AG04449 (cell line): ENCODE measurements at regions not wholly inside any gene's neighbourhood (a gene's known extent, or its start where the extent isn't known, plus 50 kb on each side); places are given as distances from the start of the nearest gene placed in this dataset.

Experiments
- CTCF ChIA-PET: fragments of 350-600 bp; formaldehyde crosslinking; extraction: SDS; loops from one replicate; lab custom pipeline; 2021; ENCODE audit warnings: antibody characterized with exemption; lab: Yijun Ruan, JAX
- POLR2A ChIA-PET: fragments of 400-600, 350-600 bp; formaldehyde crosslinking; extraction: SDS; loops from one replicate; lab custom pipeline; 2020; ENCODE audit warnings: antibody characterized with exemption, inconsistent platforms; lab: Yijun Ruan, JAX
- DNase-seq: peaks from one replicate; pipeline ENCODE4 v3.0.0-alpha.2; 2010; ENCODE audit warnings: low read depth, low spot score
- H3K4me3 ChIP-seq: 2 replicates; pipeline ENCODE4 v1.5.1; 2011; ENCODE audit warnings: low read depth, mild to moderate bottlenecking, control low read depth, low read length
- CTCF ChIP-seq: IDR thresholded peaks from one replicate; pipeline ENCODE4 v1.5.1; 2011; ENCODE audit warnings: mild to moderate bottlenecking, moderate library complexity, low read length, control low read depth, inconsistent platforms; ENCODE audit not compliant: insufficient read depth; ENCODE audit errors: missing control alignments

- POLR2A ChIA-PET = no interaction called here
- DNase-seq = no peak
- TF ChIP-seq CTCF = no peak
- no peak overlapping the region for H3K4me3 ChIP-seq
- CTCF ChIA-PET = no interaction called here
These were observed 122.7 kb downstream of the SINHCAF start for GRCh38 chr12:31203261-31203660.

GRCh38 chr12:31205054-31205453, 120.9 kb downstream of the SINHCAF start:
- DNase-seq = peak; percentile 19
- CTCF ChIA-PET = interaction anchor here (1.4 kb wide), 1 partner anchor 33 kb away, joined by 4 read pairs; no protein-coding TSS in a partner anchor
- no peak for TF ChIP-seq CTCF
- H3K4me3 ChIP-seq = no peak overlapping the region
- POLR2A ChIA-PET = no interaction called here

GRCh38 chr12:31206038-31206670, 119.8 kb downstream of the SINHCAF start:
- CTCF ChIA-PET = interaction anchor here (1.4 kb wide), 1 partner anchor 32 kb away, joined by 4 read pairs; no protein-coding TSS in a partner anchor

GRCh38 chr12:31207799-31208465, 118.0 kb downstream of the SINHCAF start:
- no peak for DNase-seq
- no peak for TF ChIP-seq CTCF
- no peak overlapping the region for H3K4me3 ChIP-seq
- ChIA-PET CTCF (interaction anchor here (1.3 kb wide), 1 partner anchor 32 kb away, joined by 4 read pairs; no protein-coding TSS in a partner anchor), POLR2A (no interaction called here)

More at GRCh38 chr12:31206038-31206670, 119.8 kb downstream of the SINHCAF start:
- POLR2A ChIA-PET = no interaction called here
- no peak overlapping the region for H3K4me3 ChIP-seq
- DNase-seq = no peak
- TF ChIP-seq CTCF = no peak

GRCh38 chr12:31210104-31210503, 115.8 kb downstream of the SINHCAF start:
- DNase-seq = no peak
- no peak for TF ChIP-seq CTCF
- CTCF ChIA-PET = no interaction called here
- no peak overlapping the region for H3K4me3 ChIP-seq
- POLR2A ChIA-PET = no interaction called here

GRCh38 chr12:31210541-31210940, 115.4 kb downstream of the SINHCAF start:
- ChIA-PET CTCF (interaction anchor here (1.1 kb wide), 1 partner anchor 61 kb away, joined by 3 read pairs; no protein-coding TSS in a partner anchor), POLR2A (no interaction called here)

More at GRCh38 chr12:31210541-31210940, 115.4 kb downstream of the SINHCAF start:
- no peak for DNase-seq
- TF ChIP-seq CTCF = no peak
- no peak overlapping the region for H3K4me3 ChIP-seq
